ENCODE measurements at regions not wholly inside any gene's neighbourhood (a gene's known extent, or its start where the extent isn't known, plus 50 kb on each side); places are given as distances from the start of the nearest gene placed in this dataset.

DNA sequence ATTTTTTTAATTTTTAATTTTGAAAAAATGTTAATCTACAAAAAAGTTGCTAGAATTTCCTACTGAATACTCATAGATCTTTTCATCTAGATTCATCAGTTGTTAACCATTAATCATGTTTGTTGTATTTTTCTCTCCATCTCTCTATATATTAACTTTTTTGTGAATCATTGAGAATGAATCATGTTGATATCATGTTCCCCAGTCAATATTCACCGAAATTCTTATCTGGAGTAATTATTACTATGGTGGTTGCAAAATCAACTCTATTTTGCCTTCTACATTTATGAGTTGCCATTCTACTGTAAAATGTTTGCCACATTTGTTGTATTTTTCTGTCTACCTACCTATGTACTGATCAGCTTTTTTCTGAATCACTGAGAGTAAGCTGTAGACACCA is 154.0 kb downstream of the SPP2 start:
- TF ChIP-seq, protein P1, sequence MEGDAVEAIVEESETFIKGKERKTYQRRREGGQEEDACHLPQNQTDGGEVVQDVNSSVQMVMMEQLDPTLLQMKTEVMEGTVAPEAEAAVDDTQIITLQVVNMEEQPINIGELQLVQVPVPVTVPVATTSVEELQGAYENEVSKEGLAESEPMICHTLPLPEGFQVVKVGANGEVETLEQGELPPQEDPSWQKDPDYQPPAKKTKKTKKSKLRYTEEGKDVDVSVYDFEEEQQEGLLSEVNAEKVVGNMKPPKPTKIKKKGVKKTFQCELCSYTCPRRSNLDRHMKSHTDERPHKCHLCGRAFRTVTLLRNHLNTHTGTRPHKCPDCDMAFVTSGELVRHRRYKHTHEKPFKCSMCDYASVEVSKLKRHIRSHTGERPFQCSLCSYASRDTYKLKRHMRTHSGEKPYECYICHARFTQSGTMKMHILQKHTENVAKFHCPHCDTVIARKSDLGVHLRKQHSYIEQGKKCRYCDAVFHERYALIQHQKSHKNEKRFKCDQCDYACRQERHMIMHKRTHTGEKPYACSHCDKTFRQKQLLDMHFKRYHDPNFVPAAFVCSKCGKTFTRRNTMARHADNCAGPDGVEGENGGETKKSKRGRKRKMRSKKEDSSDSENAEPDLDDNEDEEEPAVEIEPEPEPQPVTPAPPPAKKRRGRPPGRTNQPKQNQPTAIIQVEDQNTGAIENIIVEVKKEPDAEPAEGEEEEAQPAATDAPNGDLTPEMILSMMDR (conservative IDR thresholded peaks at IDR 0.05; ENCODE audit: low read depth in 2 of 2): no peak
- TF ChIP-seq EZH2 (IDR thresholded peaks at IDR 0.05; ENCODE audit: low read depth, unreplicated experiment) (no peak), EZH2phosphoT487 (IDR thresholded peaks at IDR 0.05; ENCODE audit: unreplicated experiment) (no peak), POLR2AphosphoS5 (IDR thresholded peaks at IDR 0.05; ENCODE audit: low read depth) (no peak), JUNB (IDR thresholded peaks at IDR 0.05; ENCODE audit: unreplicated experiment) (no peak), ETS1 (IDR thresholded peaks at IDR 0.05) (no peak), CREB1 (CRISPR knock-in tag; IDR thresholded peaks at IDR 0.05; ENCODE audit: low read depth) (no peak)
- TF ChIP-seq, protein P2, sequence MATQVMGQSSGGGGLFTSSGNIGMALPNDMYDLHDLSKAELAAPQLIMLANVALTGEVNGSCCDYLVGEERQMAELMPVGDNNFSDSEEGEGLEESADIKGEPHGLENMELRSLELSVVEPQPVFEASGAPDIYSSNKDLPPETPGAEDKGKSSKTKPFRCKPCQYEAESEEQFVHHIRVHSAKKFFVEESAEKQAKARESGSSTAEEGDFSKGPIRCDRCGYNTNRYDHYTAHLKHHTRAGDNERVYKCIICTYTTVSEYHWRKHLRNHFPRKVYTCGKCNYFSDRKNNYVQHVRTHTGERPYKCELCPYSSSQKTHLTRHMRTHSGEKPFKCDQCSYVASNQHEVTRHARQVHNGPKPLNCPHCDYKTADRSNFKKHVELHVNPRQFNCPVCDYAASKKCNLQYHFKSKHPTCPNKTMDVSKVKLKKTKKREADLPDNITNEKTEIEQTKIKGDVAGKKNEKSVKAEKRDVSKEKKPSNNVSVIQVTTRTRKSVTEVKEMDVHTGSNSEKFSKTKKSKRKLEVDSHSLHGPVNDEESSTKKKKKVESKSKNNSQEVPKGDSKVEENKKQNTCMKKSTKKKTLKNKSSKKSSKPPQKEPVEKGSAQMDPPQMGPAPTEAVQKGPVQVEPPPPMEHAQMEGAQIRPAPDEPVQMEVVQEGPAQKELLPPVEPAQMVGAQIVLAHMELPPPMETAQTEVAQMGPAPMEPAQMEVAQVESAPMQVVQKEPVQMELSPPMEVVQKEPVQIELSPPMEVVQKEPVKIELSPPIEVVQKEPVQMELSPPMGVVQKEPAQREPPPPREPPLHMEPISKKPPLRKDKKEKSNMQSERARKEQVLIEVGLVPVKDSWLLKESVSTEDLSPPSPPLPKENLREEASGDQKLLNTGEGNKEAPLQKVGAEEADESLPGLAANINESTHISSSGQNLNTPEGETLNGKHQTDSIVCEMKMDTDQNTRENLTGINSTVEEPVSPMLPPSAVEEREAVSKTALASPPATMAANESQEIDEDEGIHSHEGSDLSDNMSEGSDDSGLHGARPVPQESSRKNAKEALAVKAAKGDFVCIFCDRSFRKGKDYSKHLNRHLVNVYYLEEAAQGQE (IDR thresholded peaks at IDR 0.05; ENCODE audit: unreplicated experiment): no peak
